Epithelial cell of proximal tubule (primary cell): ENCODE measurements at regions not wholly inside any gene's neighbourhood (a gene's known extent, or its start where the extent isn't known, plus 50 kb on each side); places are given as distances from the start of the nearest gene placed in this dataset.

Experiments
- DNase-seq: peaks from one replicate; pipeline ENCODE4 v3.0.0-alpha.2; 2011; ENCODE audit warnings: low read depth
- H3K4me3 ChIP-seq: 2 replicates; pipeline ENCODE4 v1.5.1; 2011; ENCODE audit warnings: low read depth, mild to moderate bottlenecking, low read length
- TF ChIP-seq, protein P1 (sequence below): conservative IDR thresholded peaks from 2 replicates; pipeline ENCODE4 v1.5.1; 2012; ENCODE audit warnings: low read depth, mild to moderate bottlenecking, low read length

DNA sequence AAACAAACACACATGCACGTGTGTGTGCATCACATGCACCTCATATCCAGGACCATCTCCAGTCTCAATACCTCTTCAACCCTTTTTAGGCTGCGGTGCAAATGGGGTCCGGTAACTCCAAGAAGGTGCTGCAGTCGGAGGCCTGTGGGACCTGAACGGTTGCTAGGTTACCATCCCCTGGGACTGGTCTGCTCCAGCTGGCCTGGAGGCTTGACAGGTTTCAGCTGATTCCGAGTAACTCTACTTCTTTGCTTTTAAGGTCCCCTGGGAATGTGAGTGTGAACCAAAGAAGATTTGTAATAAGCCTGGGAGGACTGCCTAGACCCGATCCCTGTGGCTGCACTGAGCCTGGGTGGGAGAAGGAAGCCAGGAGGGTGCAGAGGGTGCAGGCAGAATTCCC lies 117.5 kb downstream of the CCNA1 start:
- TF ChIP-seq, protein P1, sequence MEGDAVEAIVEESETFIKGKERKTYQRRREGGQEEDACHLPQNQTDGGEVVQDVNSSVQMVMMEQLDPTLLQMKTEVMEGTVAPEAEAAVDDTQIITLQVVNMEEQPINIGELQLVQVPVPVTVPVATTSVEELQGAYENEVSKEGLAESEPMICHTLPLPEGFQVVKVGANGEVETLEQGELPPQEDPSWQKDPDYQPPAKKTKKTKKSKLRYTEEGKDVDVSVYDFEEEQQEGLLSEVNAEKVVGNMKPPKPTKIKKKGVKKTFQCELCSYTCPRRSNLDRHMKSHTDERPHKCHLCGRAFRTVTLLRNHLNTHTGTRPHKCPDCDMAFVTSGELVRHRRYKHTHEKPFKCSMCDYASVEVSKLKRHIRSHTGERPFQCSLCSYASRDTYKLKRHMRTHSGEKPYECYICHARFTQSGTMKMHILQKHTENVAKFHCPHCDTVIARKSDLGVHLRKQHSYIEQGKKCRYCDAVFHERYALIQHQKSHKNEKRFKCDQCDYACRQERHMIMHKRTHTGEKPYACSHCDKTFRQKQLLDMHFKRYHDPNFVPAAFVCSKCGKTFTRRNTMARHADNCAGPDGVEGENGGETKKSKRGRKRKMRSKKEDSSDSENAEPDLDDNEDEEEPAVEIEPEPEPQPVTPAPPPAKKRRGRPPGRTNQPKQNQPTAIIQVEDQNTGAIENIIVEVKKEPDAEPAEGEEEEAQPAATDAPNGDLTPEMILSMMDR: no peak
- H3K4me3 ChIP-seq: no peak overlapping the region
- DNase-seq: no peak

DNA sequence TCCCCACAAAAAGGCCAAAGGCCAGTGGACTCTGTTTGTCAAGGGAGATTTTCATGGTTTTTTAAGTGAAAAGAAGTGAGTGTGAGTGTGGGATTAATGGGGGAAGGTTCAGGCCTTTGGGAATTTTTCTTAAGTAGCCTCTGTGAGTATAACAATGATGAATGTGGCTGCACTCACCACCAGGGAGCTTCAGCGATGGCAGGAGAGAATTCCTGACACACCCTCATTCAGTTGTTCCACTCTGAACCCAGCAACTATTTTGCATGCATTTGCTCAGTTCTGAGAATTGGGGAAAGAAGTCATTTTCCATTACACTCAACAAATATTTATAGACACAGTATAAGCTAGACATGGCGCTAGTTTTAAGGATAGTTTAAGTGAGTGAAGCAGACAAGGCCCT lies 117.9 kb downstream of the CCNA1 start:
- no peak overlapping the region for H3K4me3 ChIP-seq
- TF ChIP-seq, protein P1: no peak
- no peak for DNase-seq

DNA sequence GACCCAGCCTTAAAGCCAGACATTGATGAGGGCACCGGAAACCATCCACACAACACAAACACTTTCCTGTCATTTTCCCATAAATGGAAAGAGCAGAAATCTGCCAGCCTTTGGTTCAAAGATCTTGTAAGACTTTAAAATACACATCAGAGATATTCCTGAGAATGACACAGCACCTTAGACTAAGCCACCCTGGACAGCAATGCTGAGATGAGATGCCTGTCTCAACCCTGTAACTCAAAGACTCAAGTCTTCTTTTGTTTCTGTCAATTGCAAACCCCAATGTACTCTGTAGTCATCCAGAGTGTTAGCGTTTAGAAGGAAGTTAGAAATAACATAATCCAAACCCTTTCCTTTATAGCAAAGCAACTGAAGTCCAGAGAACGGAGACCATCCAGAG lies 119.2 kb downstream of the CCNA1 start:
- no peak overlapping the region for H3K4me3 ChIP-seq
- TF ChIP-seq, protein P1: no peak
- no peak for DNase-seq

DNA sequence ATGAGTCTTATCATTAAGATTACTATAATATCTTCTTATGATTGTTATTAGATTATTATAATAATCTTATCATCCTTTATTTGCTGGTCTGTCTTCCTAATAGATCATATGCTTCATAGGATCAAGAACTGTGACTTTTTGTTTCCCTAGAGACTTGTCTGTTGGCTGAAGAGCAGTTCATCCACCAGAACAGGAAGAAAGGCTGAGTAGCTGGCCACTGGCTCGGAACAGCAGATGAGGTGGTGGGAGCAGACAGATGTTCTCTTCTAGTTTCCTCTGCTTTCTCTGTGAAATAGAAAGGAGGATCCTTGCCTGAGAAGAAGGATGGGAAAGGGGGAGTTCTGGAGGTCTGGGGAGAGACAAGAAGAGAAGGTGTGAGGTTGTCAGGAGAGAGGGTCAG lies 120.0 kb downstream of the CCNA1 start:
- TF ChIP-seq, protein P1: no peak
- H3K4me3 ChIP-seq: no peak overlapping the region
- DNase-seq: no peak

DNA sequence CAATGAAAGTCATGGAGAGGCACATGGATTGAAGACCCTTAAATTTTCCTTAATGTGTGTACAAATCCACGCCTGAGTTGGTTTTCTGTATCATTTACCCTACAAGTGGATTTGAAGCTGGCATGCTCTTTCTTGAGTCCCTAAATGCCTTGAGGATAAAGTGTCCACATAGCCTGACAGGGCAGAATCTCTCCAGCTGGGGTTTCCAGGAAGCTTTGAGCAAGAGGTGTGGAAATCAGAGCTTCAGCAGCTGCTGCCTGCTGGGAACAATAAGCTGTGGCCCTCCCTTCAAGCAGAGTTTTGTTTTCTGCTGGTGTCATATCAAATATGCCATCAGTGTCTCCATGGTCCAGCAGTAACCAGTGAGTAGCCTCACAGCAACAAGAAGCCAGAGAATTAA lies 120.3 kb upstream of the SERTM1 start:
- no peak overlapping the region for H3K4me3 ChIP-seq
- no peak for DNase-seq
- TF ChIP-seq, protein P1: no peak

DNA sequence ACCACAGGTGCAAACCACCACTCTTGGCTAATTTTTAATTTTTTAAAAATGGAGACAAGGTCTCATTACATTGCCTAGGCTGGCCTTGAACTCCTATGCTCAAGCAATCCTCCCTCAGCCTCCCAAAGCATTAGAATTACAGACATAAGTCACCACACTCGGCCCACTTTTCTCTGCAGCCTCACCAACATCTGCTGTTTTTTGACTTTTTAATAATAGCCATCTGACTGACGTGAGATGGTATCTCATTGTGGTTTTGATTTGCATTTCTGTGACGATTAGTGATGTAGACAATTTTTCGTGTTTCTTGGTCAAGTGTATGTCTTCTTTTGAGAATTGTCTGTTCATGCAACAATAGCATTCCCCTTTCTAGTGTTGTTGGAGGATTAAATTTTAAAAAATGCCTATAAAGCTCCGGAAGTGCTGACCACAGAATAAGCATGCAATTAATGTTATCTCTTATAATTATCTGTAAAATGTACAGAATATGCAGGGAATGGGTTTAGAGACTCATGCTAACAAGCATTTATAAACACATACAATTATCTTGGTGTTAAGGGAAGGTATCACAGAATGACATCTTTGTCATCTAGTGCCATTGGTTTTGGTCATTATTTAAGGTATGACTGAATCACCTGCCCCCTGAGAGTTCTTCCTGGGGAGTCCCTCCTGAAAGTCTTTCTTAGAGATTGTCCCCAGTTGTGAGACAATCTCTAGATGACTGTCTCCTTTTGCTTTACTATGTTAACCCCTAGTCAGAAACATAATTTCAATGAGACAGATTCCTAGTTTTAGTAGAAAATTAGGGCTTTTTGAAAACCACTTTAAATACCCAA lies 118.5 kb upstream of the SERTM1 start:
- no peak for DNase-seq
- H3K4me3 ChIP-seq: no peak overlapping the region
- TF ChIP-seq, protein P1: no peak

DNA sequence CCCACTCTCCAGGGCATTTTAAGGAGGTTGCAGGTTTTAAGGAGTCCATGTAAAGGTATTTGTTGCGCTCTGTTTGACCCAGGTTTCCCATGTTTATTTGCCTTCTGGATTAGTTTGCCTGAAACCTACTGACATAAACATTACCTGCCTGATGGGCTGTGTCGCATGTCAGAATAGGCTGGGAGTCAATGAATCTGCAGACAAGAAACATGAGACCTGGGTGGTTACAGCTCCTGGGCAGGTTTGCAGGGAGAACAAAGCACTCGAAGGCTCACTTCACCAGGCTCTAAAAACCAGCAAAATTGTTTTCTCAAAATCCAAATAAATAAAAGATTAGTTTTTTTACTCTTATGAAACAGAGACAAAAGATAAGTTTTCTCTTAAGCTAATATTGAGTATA lies 114.4 kb upstream of the SERTM1 start:
- no peak overlapping the region for H3K4me3 ChIP-seq
- TF ChIP-seq, protein P1: no peak
- DNase-seq: no peak
